OCI-LY7 (cell line): ENCODE measurements at regions not wholly inside any gene's neighbourhood (a gene's known extent, or its start where the extent isn't known, plus 50 kb on each side); places are given as distances from the start of the nearest gene placed in this dataset.
"Not testable (repeated sequence)": the region's sequence is repeated elsewhere in the genome, so short reads cannot be mapped to it uniquely, and the experiment has no call there.

Experiments used
- BruUV-seq: library from RNA; stranded (reverse); fragments of 400-500 nt; replicated peaks from 2 replicates; lab custom pipeline; 2021; lab: Mats Ljungman, UMichigan
- CTCF ChIA-PET: fragments of 300-600 bp; sonication (Branson Sonifier 250); formaldehyde crosslinking; loops from one replicate; lab custom pipeline; 2022; ENCODE audit warnings: antibody characterized with exemption; ENCODE audit not compliant: unreplicated experiment; lab: Charles Lee
- POLR2A ChIA-PET: fragments of 300-600 bp; sonication (Branson Sonifier 250); formaldehyde crosslinking; loops from one replicate; lab custom pipeline; 2022; ENCODE audit warnings: antibody characterized with exemption; lab: Charles Lee
- DNase-seq: peaks from one replicate; pipeline ENCODE4 v3.0.0-alpha.2; 2015; ENCODE audit warnings: low spot score
- H2AFZ ChIP-seq: fragments of 200-600 bp; sonication (generic), shearing (Covaris generic); 2 replicates; pipeline ENCODE4 v1.6.1; 2014; ENCODE audit warnings: mild to moderate bottlenecking, antibody characterized with exemption, low read length, moderate library complexity
- H3K27ac ChIP-seq: fragments of 200-600 bp; sonication (generic); 2 replicates; pipeline ENCODE4 v1.5.1; 2014; ENCODE audit warnings: mixed run types, low read depth, mild to moderate bottlenecking, moderate library complexity, low read length, inconsistent platforms; ENCODE audit not compliant: poor library complexity, severe bottlenecking
- H3K36me3 ChIP-seq: fragments of 200-600 bp; sonication (generic); 2 replicates; pipeline ENCODE4 v1.6.1; 2014; ENCODE audit warnings: mild to moderate bottlenecking, antibody characterized with exemption, low read length, moderate library complexity, mixed read lengths; ENCODE audit not compliant: insufficient read depth
- H3K4me1 ChIP-seq: fragments of 200-600 bp; sonication (generic); 2 replicates; pipeline ENCODE4 v1.5.1; 2014; ENCODE audit warnings: mild to moderate bottlenecking, low read length; ENCODE audit not compliant: insufficient read depth, poor library complexity, severe bottlenecking
- H3K4me2 ChIP-seq: fragments of 200-600 bp; sonication (generic); 2 replicates; pipeline ENCODE4 v1.6.1; 2014; ENCODE audit warnings: mild to moderate bottlenecking, low read length
- H3K4me3 ChIP-seq: fragments of 200-600 bp; sonication (generic); 2 replicates; pipeline ENCODE4 v1.5.1; 2014; ENCODE audit warnings: mild to moderate bottlenecking, low read depth, low read length; ENCODE audit not compliant: poor library complexity, severe bottlenecking
- H3K79me2 ChIP-seq: fragments of 200-600 bp; sonication (generic); 2 replicates; pipeline ENCODE4 v1.6.1; 2016; ENCODE audit warnings: low read depth, mild to moderate bottlenecking, low read length, moderate library complexity, mixed read lengths; ENCODE audit not compliant: insufficient read depth
- H3K9me2 ChIP-seq: fragments of 200-600 bp; sonication (generic); 2 replicates; pipeline ENCODE4 v1.6.1; 2016; ENCODE audit warnings: mild to moderate bottlenecking, low read length, mixed read lengths; ENCODE audit not compliant: insufficient read depth
- H3K9me3 ChIP-seq: fragments of 200-600 bp; sonication (generic); 2 replicates; pipeline ENCODE4 v1.6.1; 2014; ENCODE audit warnings: mild to moderate bottlenecking, mixed run types, low read length, mixed read lengths
- H4K20me1 ChIP-seq: fragments of 200-600 bp; sonication (generic); 2 replicates; pipeline ENCODE4 v1.6.1; 2014; ENCODE audit warnings: mild to moderate bottlenecking, antibody characterized with exemption, low read length, moderate library complexity, mixed read lengths; ENCODE audit not compliant: insufficient read depth
- CTCF ChIP-seq: fragments of 200-600 bp; sonication (generic); conservative IDR thresholded peaks from 2 replicates; pipeline ENCODE4 v1.5.1; 2014; ENCODE audit warnings: mild to moderate bottlenecking, antibody characterized with exemption, low read length, moderate library complexity, mixed read lengths
- EZH2phosphoT487 ChIP-seq: fragments of 200-600 bp; sonication (generic); IDR thresholded peaks from 2 replicates; pipeline ENCODE4 v1.6.1; 2018; ENCODE audit warnings: low read depth, borderline replicate concordance, mild to moderate bottlenecking, mixed run types, antibody characterized with exemption, low read length, moderate library complexity, mixed read lengths
- intact Hi-C: fragments of 100-400 bp; cut with micrococcal nuclease; formaldehyde crosslinking; loops from one replicate; pipeline ENCODE4 v1.10.0; 2022; ENCODE audit not compliant: unreplicated experiment

- peaks cover 20% of the 10 kb centered on the region for H3K4me1 ChIP-seq
- BruUV-seq, result no TSS peak
- intact Hi-C loops, result loop anchor here (5.0 kb wide), 1 partner anchor 112 kb away; no protein-coding TSS in a partner anchor
Observed at GRCh38 chr16:85228970-85229430, 116.7 kb upstream of the CIBAR2 start.

GRCh38 chr16:85229869-85230462 is 117.7 kb upstream of the CIBAR2 start:
- no peak overlapping the region for H3K4me3 ChIP-seq
- peaks cover 19% of the 10 kb centered on the region for H3K4me1 ChIP-seq
- H3K9me2 ChIP-seq, result no peaks in the 10 kb centered on the region
- no peak for DNase-seq
- no peaks in the 10 kb centered on the region for H3K36me3 ChIP-seq
- no peak for TF ChIP-seq EZH2phosphoT487
- TF ChIP-seq CTCF, result no peak
- H3K9me3 ChIP-seq, result no peaks in the 10 kb centered on the region
- ChIA-PET CTCF (no interaction called here), POLR2A (interaction anchor here (0.6 kb wide), 1 partner anchor 17 kb away, joined by 7 read pairs; no protein-coding TSS in a partner anchor)
- H3K4me2 ChIP-seq, result no peak overlapping the region
- no peaks in the 10 kb centered on the region for H4K20me1 ChIP-seq
- intact Hi-C loops, result loop anchor here (5.0 kb wide), 1 partner anchor 113 kb away; no protein-coding TSS in a partner anchor
- H2AFZ ChIP-seq, result no peak overlapping the region
- BruUV-seq, result no TSS peak
- no peak overlapping the region for H3K27ac ChIP-seq
- H3K79me2 ChIP-seq, result no peaks in the 10 kb centered on the region

More at GRCh38 chr16:85228970-85229430, 116.7 kb upstream of the CIBAR2 start:
- CTCF ChIA-PET, result no interaction called here
- Histone ChIP-seq H3K4me3 (no peak overlapping the region), H2AFZ (no peak overlapping the region), H3K79me2 (no peaks in the 10 kb centered on the region), H3K9me2 (no peaks in the 10 kb centered on the region), H3K27ac (no peak overlapping the region), H3K9me3 (no peaks in the 10 kb centered on the region), H3K36me3 (no peaks in the 10 kb centered on the region), H4K20me1 (no peaks in the 10 kb centered on the region), H3K4me2 (no peak overlapping the region)
- no peak for DNase-seq
- TF ChIP-seq EZH2phosphoT487, result no peak
- TF ChIP-seq CTCF, result no peak
- POLR2A ChIA-PET, result no interaction called here

GRCh38 chr16:85230764-85231383 is 118.6 kb upstream of the CIBAR2 start:
- CTCF ChIA-PET, H3K9me2 ChIP-seq, BruUV-seq, H2AFZ ChIP-seq, H3K27ac ChIP-seq, H3K79me2 ChIP-seq, H4K20me1 ChIP-seq, H3K36me3 ChIP-seq, POLR2A ChIA-PET, H3K4me3 ChIP-seq, H3K4me2 ChIP-seq, H3K9me3 ChIP-seq, DNase-seq, intact Hi-C loops: not testable (repeated sequence)
- peaks cover 22% of the 10 kb centered on the region for H3K4me1 ChIP-seq
